ENCODE measurements at regions not wholly inside any gene's neighbourhood (a gene's known extent, or its start where the extent isn't known, plus 50 kb on each side); places are given as distances from the start of the nearest gene placed in this dataset.

DNA sequence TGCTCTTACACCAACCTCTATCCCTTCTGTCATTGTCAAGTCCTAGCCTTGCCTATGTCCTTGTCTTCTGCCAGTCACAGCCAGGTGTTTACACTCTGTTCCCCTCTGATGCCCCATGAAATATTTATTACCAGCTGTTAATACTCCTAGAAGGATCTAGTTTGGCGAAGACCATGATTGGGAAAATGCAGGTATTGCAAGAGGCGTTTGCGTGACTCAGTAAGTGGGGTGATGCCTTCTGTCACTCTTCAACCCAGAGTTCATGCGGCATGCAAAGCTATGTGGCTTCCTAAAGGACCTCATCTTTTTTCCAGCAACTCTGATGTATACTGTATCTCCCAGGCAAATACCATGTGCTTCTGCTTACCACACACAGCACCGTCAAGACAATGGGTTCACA, 81.8 kb upstream of the GJB6 start:
- WGBS, 2 donors: 96 to 98% methylated on average over 5 of the region's 5 CpGs
- H3K36me3 ChIP-seq: no peaks in the 10 kb centered on the region
- TF ChIP-seq, protein P1, sequence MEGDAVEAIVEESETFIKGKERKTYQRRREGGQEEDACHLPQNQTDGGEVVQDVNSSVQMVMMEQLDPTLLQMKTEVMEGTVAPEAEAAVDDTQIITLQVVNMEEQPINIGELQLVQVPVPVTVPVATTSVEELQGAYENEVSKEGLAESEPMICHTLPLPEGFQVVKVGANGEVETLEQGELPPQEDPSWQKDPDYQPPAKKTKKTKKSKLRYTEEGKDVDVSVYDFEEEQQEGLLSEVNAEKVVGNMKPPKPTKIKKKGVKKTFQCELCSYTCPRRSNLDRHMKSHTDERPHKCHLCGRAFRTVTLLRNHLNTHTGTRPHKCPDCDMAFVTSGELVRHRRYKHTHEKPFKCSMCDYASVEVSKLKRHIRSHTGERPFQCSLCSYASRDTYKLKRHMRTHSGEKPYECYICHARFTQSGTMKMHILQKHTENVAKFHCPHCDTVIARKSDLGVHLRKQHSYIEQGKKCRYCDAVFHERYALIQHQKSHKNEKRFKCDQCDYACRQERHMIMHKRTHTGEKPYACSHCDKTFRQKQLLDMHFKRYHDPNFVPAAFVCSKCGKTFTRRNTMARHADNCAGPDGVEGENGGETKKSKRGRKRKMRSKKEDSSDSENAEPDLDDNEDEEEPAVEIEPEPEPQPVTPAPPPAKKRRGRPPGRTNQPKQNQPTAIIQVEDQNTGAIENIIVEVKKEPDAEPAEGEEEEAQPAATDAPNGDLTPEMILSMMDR (IDR thresholded peaks at IDR 0.05): no peak
- no peak for TF ChIP-seq POLR2A (IDR thresholded peaks at IDR 0.05)
- no peak overlapping the region for H3K27ac ChIP-seq
- no peaks in the 10 kb centered on the region for H3K9me3 ChIP-seq
- no peaks in the 10 kb centered on the region for H3K4me1 ChIP-seq
- DNase-seq: no peak
- H3K27me3 ChIP-seq: no peaks in the 10 kb centered on the region
- H3K4me3 ChIP-seq (replicated peaks in 1 of 3): no peak overlapping the region
- intact Hi-C loops (cut with DNase I): no loop called here

DNA sequence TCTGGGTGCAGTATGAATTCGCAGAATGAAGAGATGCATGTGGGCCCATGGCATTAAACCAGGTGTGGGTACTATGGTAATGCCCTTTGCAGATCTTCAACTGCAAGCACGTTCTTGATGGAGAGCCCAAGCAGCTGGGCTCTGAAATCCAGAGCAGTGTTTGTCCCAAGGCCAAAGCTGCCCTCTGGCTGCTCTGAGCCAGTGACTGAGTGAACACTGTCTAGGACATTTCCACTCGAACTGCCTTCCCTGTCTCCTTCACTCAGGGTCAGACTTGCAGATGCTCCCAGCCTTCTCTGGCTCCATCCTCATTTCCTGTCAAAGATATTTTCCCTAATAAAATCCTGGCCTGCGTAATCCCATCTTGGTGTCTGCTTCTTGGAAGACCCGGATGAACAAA, 80.2 kb upstream of the GJB6 start:
- Histone ChIP-seq H3K27me3 (no peaks in the 10 kb centered on the region), H3K4me1 (no peaks in the 10 kb centered on the region), H3K36me3 (no peaks in the 10 kb centered on the region), H3K9me3 (no peaks in the 10 kb centered on the region), H3K4me3 (replicated peaks in 1 of 3) (no peak overlapping the region), H3K27ac (no peak overlapping the region)
- no peak for TF ChIP-seq POLR2A (IDR thresholded peaks at IDR 0.05)
- TF ChIP-seq, protein P1 (IDR thresholded peaks at IDR 0.05): no peak
- DNase-seq: no peak
- WGBS, 2 donors: 89 to 96% methylated on average over 5 of the region's 5 CpGs
- intact Hi-C loops (cut with DNase I): no loop called here

DNA sequence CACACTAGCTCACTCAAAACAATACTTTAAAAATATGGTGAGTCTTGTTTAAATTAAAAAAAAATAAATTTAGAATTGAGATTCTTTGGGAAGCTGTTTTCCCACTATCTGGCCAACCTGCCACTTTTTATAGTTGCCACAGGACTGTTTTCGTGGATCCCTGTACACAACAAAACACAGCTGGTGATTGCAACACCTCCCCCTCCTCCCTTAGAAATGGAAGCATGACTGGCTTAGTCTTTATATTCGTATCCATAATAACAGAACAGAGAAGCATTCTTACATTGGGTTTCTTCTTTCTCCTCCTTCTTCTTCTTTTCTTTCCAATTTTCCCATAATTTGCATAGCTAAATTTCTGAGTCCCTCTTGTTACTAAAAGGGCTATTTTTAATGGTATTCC, 79.5 kb upstream of the GJB6 start:
- TF ChIP-seq, protein P1 (IDR thresholded peaks at IDR 0.05): no peak
- TF ChIP-seq POLR2A (IDR thresholded peaks at IDR 0.05): no peak
- H3K36me3 ChIP-seq: no peaks in the 10 kb centered on the region
- no peaks in the 10 kb centered on the region for H3K9me3 ChIP-seq
- intact Hi-C loops (cut with DNase I): no loop called here
- DNase-seq: no peak
- no peak overlapping the region for H3K27ac ChIP-seq
- H3K4me1 ChIP-seq: no peaks in the 10 kb centered on the region
- no peaks in the 10 kb centered on the region for H3K27me3 ChIP-seq
- 81 to 94% methylated on average over 2 of the region's 2 CpGs for WGBS, 2 donors
- no peak overlapping the region for H3K4me3 ChIP-seq (replicated peaks in 1 of 3)

DNA sequence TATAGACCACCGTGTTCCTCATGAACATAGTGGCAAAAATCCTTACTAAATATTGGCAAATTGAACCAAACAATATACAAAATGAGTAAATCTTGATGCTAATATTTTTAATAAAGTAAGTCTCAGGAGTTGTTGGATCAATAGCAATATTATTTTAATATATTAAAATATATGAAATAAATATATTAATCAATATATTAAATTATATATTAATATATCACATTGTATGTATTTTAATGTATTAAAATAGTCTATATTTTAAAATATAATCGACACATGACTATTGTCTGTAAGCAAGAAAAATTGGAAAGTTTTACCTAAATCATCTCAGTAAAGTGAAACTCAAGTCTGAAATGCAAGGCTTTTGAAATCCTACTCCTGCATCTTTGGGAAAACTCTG, 78.9 kb upstream of the GJB6 start:
- Histone ChIP-seq H3K36me3 (no peaks in the 10 kb centered on the region), H3K4me3 (replicated peaks in 1 of 3) (no peak overlapping the region)
- intact Hi-C loops (cut with DNase I): no loop called here

DNA sequence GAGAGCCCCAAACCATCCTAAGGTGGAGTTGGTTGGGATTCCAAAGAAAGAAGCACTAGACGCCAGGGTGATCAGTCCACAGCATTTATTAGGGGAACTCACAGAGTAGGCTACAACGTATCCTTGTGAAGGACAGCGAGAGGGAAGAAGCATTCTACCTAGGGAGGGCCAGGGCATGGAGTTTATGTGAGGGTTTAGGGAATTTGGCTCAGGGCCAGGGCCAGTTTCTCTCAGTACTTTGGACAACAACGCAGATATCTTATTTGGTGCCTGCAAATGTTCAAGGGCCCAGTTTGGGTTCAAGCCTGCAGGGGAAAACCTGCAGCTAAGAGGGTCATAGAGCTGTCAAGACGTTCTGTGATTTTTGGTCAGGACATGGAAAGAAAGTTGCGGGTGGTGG, 73.9 kb upstream of the GJB6 start:
- no peak for DNase-seq
- 91% methylated on average over 6 of the region's 6 CpGs for WGBS, 2 donors
- TF ChIP-seq POLR2A (IDR thresholded peaks at IDR 0.05): no peak
- TF ChIP-seq, protein P1 (IDR thresholded peaks at IDR 0.05): no peak
- Histone ChIP-seq H3K4me1 (peaks cover 0 to 7% of the 10 kb centered on the region in 2 donors), H3K9me3 (no peaks in the 10 kb centered on the region), H3K27me3 (no peaks in the 10 kb centered on the region), H3K36me3 (no peaks in the 10 kb centered on the region), H3K4me3 (replicated peaks in 1 of 3) (no peak overlapping the region), H3K27ac (no peak overlapping the region)
- intact Hi-C loops (cut with DNase I): no loop called here

More for the DNA sequence above, 78.9 kb upstream of the GJB6 start:
- H3K27me3 ChIP-seq: no peaks in the 10 kb centered on the region
- no peak for DNase-seq
- WGBS, 2 donors: 93 to 96% methylated on average over 2 of the region's 2 CpGs
- no peaks in the 10 kb centered on the region for H3K9me3 ChIP-seq
- TF ChIP-seq POLR2A (IDR thresholded peaks at IDR 0.05): no peak
- TF ChIP-seq, protein P1 (IDR thresholded peaks at IDR 0.05): no peak
- no peak overlapping the region for H3K27ac ChIP-seq
- no peaks in the 10 kb centered on the region for H3K4me1 ChIP-seq
